Vagina (tissue), 2 donors: ENCODE measurements at regions not wholly inside any gene's neighbourhood (a gene's known extent, or its start where the extent isn't known, plus 50 kb on each side); places are given as distances from the start of the nearest gene placed in this dataset.

ENCODE experiments used
- POLR2A ChIP-seq, 2 donors: fragments of 450-650 bp; IDR thresholded peaks; one replicate each; pipeline ENCODE4 v1.6.1; 2017; ENCODE audit warnings: antibody characterized with exemption in 2 of 2, mild to moderate bottlenecking in 2 of 2, moderate library complexity in 2 of 2
- POLR2AphosphoS5 ChIP-seq, 2 donors: sonication (generic); formaldehyde crosslinking; IDR thresholded peaks; one replicate each; pipeline ENCODE4 v1.9.0; 2017; ENCODE audit warnings: antibody characterized with exemption in 2 of 2, mild to moderate bottlenecking in 2 of 2, low read depth in 1 of 2; ENCODE audit not compliant: insufficient read depth in 1 of 2
- TF ChIP-seq, protein P1 (sequence below), 3 experiments: fragments of 450-650 bp in 2 of 3; fragments of 200-600 bp in 1 of 3; sonication (generic) in 1 of 3; IDR thresholded peaks; one replicate each; pipeline ENCODE4 v1.5.1; 2017 to 2019; ENCODE audit warnings: antibody characterized with exemption in 3 of 3, mild to moderate bottlenecking in 2 of 3, moderate library complexity in 2 of 3

DNA sequence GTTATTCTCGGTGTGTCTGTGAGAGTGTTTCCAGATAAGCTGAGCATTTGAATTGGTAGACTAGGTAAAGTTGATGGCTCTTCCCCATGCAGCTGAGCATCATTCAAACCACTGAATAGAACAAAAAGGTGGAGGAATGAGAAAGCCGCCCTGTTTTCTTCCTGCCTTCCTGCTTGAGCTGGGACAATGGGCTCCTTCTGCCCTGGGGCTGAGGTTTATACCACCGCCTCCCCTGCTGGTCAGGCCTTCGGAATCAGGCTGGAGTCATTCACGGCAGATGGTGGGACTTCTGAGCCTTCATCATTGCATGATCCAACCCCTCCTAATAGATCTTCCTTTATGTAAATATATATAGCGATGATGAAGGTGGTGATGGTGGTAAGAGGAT lies 124.9 kb downstream of the ANKRD60 start:
- TF ChIP-seq POLR2A (IDR thresholded peaks at IDR 0.05) (no peak), POLR2AphosphoS5 (IDR thresholded peaks at IDR 0.05; ENCODE audit: insufficient read depth in 1 of 2, low read depth in 1 of 2) (no peak)
- TF ChIP-seq, protein P1, sequence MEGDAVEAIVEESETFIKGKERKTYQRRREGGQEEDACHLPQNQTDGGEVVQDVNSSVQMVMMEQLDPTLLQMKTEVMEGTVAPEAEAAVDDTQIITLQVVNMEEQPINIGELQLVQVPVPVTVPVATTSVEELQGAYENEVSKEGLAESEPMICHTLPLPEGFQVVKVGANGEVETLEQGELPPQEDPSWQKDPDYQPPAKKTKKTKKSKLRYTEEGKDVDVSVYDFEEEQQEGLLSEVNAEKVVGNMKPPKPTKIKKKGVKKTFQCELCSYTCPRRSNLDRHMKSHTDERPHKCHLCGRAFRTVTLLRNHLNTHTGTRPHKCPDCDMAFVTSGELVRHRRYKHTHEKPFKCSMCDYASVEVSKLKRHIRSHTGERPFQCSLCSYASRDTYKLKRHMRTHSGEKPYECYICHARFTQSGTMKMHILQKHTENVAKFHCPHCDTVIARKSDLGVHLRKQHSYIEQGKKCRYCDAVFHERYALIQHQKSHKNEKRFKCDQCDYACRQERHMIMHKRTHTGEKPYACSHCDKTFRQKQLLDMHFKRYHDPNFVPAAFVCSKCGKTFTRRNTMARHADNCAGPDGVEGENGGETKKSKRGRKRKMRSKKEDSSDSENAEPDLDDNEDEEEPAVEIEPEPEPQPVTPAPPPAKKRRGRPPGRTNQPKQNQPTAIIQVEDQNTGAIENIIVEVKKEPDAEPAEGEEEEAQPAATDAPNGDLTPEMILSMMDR (IDR thresholded peaks at IDR 0.05) = no peak
